Erythroblast (primary cell): ENCODE measurements at regions not wholly inside any gene's neighbourhood (a gene's known extent, or its start where the extent isn't known, plus 50 kb on each side); places are given as distances from the start of the nearest gene placed in this dataset.

Experiments used
- GATA1 ChIP-seq: IDR thresholded peaks from 2 replicates; pipeline ENCODE4 v1.6.1; 2011; ENCODE audit warnings: low read depth, mild to moderate bottlenecking, control low read depth, low read length, moderate library complexity
- POLR2A ChIP-seq: IDR thresholded peaks from 2 replicates; pipeline ENCODE4 v1.6.1; 2011; ENCODE audit warnings: mild to moderate bottlenecking, low read length

DNA sequence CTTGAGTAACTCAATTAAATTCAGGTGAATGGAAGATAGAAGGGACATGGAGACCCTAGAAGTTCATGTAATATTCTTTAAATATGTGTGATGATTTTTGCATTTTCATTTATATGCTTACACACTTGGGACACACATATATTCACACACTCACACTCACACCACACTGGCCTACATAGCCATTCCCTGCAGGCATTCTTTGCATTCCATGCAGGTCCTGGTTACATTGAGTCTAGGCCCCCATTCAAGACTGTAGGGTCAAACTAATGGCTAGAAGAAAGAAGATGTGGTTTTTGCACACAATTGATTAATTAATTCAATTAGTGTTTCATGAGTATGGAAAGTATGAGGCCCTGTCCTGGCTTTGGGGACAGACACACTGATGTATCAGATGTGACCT, 249.4 kb downstream of the HNMT start:
- TF ChIP-seq POLR2A (no peak), GATA1 (no peak)
